ENCODE measurements at regions not wholly inside any gene's neighbourhood (a gene's known extent, or its start where the extent isn't known, plus 50 kb on each side); places are given as distances from the start of the nearest gene placed in this dataset.
"Not testable (repeated sequence)": the region's sequence is repeated elsewhere in the genome, so short reads cannot be mapped to it uniquely, and the experiment has no call there.

GRCh38 chr1:224819861-224820260, 109.6 kb upstream of the DNAH14 start:
- Histone ChIP-seq H3K4me1 (ENCODE audit: control insufficient read depth in 2 of 2, insufficient read depth in 2 of 2, low read length in 2 of 2) (no peaks in the 10 kb centered on the region), H4K20me1 (ENCODE audit: control insufficient read depth, insufficient read depth, low read length, poor library complexity, severe bottlenecking) (no peaks in the 10 kb centered on the region), H3K79me2 (ENCODE audit: control insufficient read depth, insufficient read depth, low read length) (no peaks in the 10 kb centered on the region), H3K9me3 (ENCODE audit: control extremely low read depth in 1 of 3, control insufficient read depth in 2 of 3, insufficient read depth in 1 of 3, low read length in 2 of 3) (peaks cover 0 to 7% (median 5%) of the 10 kb centered on the region in 3 donors), H3K4me2 (replicated peaks; ENCODE audit: low read depth, low read length, poor library complexity, severe bottlenecking) (no peak overlapping the region), H3K4me3 (ENCODE audit: control extremely low read depth in 1 of 5, extremely low read depth in 1 of 5, insufficient read depth in 1 of 5, low read depth in 2 of 5, low read length in 4 of 5) (no peak overlapping the region), H3K9ac (ENCODE audit: low read length) (no peak overlapping the region), H3K27me3 (replicated peaks in 1 of 4; ENCODE audit: control extremely low read depth in 1 of 4, control insufficient read depth in 3 of 4, insufficient read depth in 4 of 4, low read length in 3 of 4) (no peaks in the 10 kb centered on the region), H3K36me3 (replicated peaks in 1 of 2; ENCODE audit: control extremely low read depth in 1 of 2, control insufficient read depth in 1 of 2, extremely low read depth in 1 of 2, insufficient read depth in 2 of 2, low read length in 1 of 2) (no peaks in the 10 kb centered on the region), H2AFZ (ENCODE audit: insufficient read depth, low read depth, low read length, poor library complexity, severe bottlenecking) (no peak overlapping the region), H3K27ac (ENCODE audit: low read length in 2 of 2) (no peak overlapping the region)
- WGBS (ENCODE audit: insufficient coverage), result 85% methylated on average over 3 of the region's 3 CpGs
- H3K4me1 Mint-ChIP-seq, result no peaks in the 10 kb centered on the region
- ChIA-PET CTCF (no interaction called here), POLR2A (no interaction called here)
- H3K27me3 Mint-ChIP-seq, result peaks cover 9% of the 10 kb centered on the region
- peaks cover 16% of the 10 kb centered on the region for H3K9me3 Mint-ChIP-seq (ENCODE audit: insufficient read depth)
- intact Hi-C loops (cut with micrococcal nuclease), result no loop called here
- H3K27ac Mint-ChIP-seq, result no peak overlapping the region
- TF ChIP-seq CTCF (IDR thresholded peaks at IDR 0.05), result no peak
- TF ChIP-seq EZH2 (IDR thresholded peaks at IDR 0.05; ENCODE audit: borderline replicate concordance, insufficient read depth, low read depth, low read length, poor library complexity, severe bottlenecking), result no peak
- DNase-seq, result no peak
- ATAC-seq (ENCODE audit: low read depth), result no peak
- H3K4me3 Mint-ChIP-seq, result no peak overlapping the region

GRCh38 chr1:224820341-224820740, 109.1 kb upstream of the DNAH14 start:
- Mint-ChIP-seq H3K4me1 (no peaks in the 10 kb centered on the region), H3K27me3 (peaks cover 5% of the 10 kb centered on the region), H3K27ac (no peak overlapping the region), H3K9me3 (ENCODE audit: insufficient read depth) (peaks cover 15% of the 10 kb centered on the region), H3K4me3 (no peak overlapping the region)
- Histone ChIP-seq H3K27me3 (replicated peaks in 1 of 4; ENCODE audit: control extremely low read depth in 1 of 4, control insufficient read depth in 3 of 4, insufficient read depth in 4 of 4, low read length in 3 of 4) (no peaks in the 10 kb centered on the region), H3K9me3 (ENCODE audit: control extremely low read depth in 1 of 3, control insufficient read depth in 2 of 3, insufficient read depth in 1 of 3, low read length in 2 of 3) (peaks cover 0 to 7% (median 5%) of the 10 kb centered on the region in 3 donors), H3K36me3 (replicated peaks in 1 of 2; ENCODE audit: control extremely low read depth in 1 of 2, control insufficient read depth in 1 of 2, extremely low read depth in 1 of 2, insufficient read depth in 2 of 2, low read length in 1 of 2) (no peaks in the 10 kb centered on the region), H2AFZ (ENCODE audit: insufficient read depth, low read depth, low read length, poor library complexity, severe bottlenecking) (no peak overlapping the region), H3K79me2 (ENCODE audit: control insufficient read depth, insufficient read depth, low read length) (no peaks in the 10 kb centered on the region), H3K27ac (ENCODE audit: low read length in 2 of 2) (no peak overlapping the region), H4K20me1 (ENCODE audit: control insufficient read depth, insufficient read depth, low read length, poor library complexity, severe bottlenecking) (no peaks in the 10 kb centered on the region), H3K4me2 (replicated peaks; ENCODE audit: low read depth, low read length, poor library complexity, severe bottlenecking) (no peak overlapping the region), H3K4me1 (ENCODE audit: control insufficient read depth in 2 of 2, insufficient read depth in 2 of 2, low read length in 2 of 2) (no peaks in the 10 kb centered on the region), H3K4me3 (ENCODE audit: control extremely low read depth in 1 of 5, extremely low read depth in 1 of 5, insufficient read depth in 1 of 5, low read depth in 2 of 5, low read length in 4 of 5) (no peak overlapping the region), H3K9ac (ENCODE audit: low read length) (no peak overlapping the region)
- WGBS (ENCODE audit: insufficient coverage), result 67% methylated on average over 2 of the region's 3 CpGs
- no peak for TF ChIP-seq CTCF (IDR thresholded peaks at IDR 0.05)
- intact Hi-C loops (cut with micrococcal nuclease), result no loop called here
- DNase-seq (no peak), ATAC-seq (ENCODE audit: low read depth) (no peak)
- POLR2A ChIA-PET, result no interaction called here
- CTCF ChIA-PET, result no interaction called here

GRCh38 chr1:224821751-224822150, 107.7 kb upstream of the DNAH14 start:
- 97% methylated on average over 8 of the region's 8 CpGs for WGBS (ENCODE audit: insufficient coverage)

More at GRCh38 chr1:224821751-224822150, 107.7 kb upstream of the DNAH14 start:
- H3K79me2 ChIP-seq (ENCODE audit: control insufficient read depth, insufficient read depth, low read length); H3K27ac Mint-ChIP-seq; CTCF ChIA-PET; H3K4me1 Mint-ChIP-seq; H3K27ac ChIP-seq (ENCODE audit: low read length in 2 of 2); POLR2A ChIA-PET; intact Hi-C loops (cut with micrococcal nuclease); H3K27me3 ChIP-seq (replicated peaks in 1 of 4; ENCODE audit: control extremely low read depth in 1 of 4, control insufficient read depth in 3 of 4, insufficient read depth in 4 of 4, low read length in 3 of 4); H3K4me2 ChIP-seq (replicated peaks; ENCODE audit: low read depth, low read length, poor library complexity, severe bottlenecking); H3K9ac ChIP-seq (ENCODE audit: low read length); H2AFZ ChIP-seq (ENCODE audit: insufficient read depth, low read depth, low read length, poor library complexity, severe bottlenecking); H3K4me1 ChIP-seq (ENCODE audit: control insufficient read depth in 2 of 2, insufficient read depth in 2 of 2, low read length in 2 of 2); H3K36me3 ChIP-seq (replicated peaks in 1 of 2; ENCODE audit: control extremely low read depth in 1 of 2, control insufficient read depth in 1 of 2, extremely low read depth in 1 of 2, insufficient read depth in 2 of 2, low read length in 1 of 2); H3K9me3 ChIP-seq (ENCODE audit: control extremely low read depth in 1 of 3, control insufficient read depth in 2 of 3, insufficient read depth in 1 of 3, low read length in 2 of 3); H3K4me3 Mint-ChIP-seq; DNase-seq; H4K20me1 ChIP-seq (ENCODE audit: control insufficient read depth, insufficient read depth, low read length, poor library complexity, severe bottlenecking); H3K27me3 Mint-ChIP-seq; ATAC-seq (ENCODE audit: low read depth); H3K4me3 ChIP-seq (ENCODE audit: control extremely low read depth in 1 of 5, extremely low read depth in 1 of 5, insufficient read depth in 1 of 5, low read depth in 2 of 5, low read length in 4 of 5): not testable (repeated sequence)
- H3K9me3 Mint-ChIP-seq (ENCODE audit: insufficient read depth), result peaks cover 13% of the 10 kb centered on the region

Measured in B cell (primary cell).